ENCODE measurements at regions not wholly inside any gene's neighbourhood (a gene's known extent, or its start where the extent isn't known, plus 50 kb on each side); places are given as distances from the start of the nearest gene placed in this dataset.

- TF ChIP-seq SNAPC4 (CRISPR knock-in tag; IDR thresholded peaks at IDR 0.05), result 0 out of 2 replicates have a peak, but pooled peaks have one; percentile 37
- no peak for TF ChIP-seq GPN1 (CRISPR knock-in tag; IDR thresholded peaks at IDR 0.05; ENCODE audit: borderline replicate concordance)
- 0 out of 2 replicates have a peak, but pooled peaks have one; percentile 59 for TF ChIP-seq HMGXB3 (CRISPR knock-in tag; IDR thresholded peaks at IDR 0.05; ENCODE audit: borderline replicate concordance)
- peak in 1 of 2 experiments; percentile 16; a peak in 1 of 4 replicates for TF ChIP-seq EP300 (IDR thresholded peaks at IDR 0.05; ENCODE audit: low read depth in 2 of 2, low read length in 2 of 2)
- no peak for TF ChIP-seq EP300 (CRISPR knock-in tag; IDR thresholded peaks at IDR 0.05; ENCODE audit: borderline replicate concordance)
- peak; percentile 59; the same call in 1 of the 2 replicates for TF ChIP-seq ZNF782 (CRISPR knock-in tag; IDR thresholded peaks at IDR 0.05; ENCODE audit: borderline replicate concordance)
- TF ChIP-seq SOX6 (IDR thresholded peaks at IDR 0.05), result no peak
- peak; percentile 70 for TF ChIP-seq SOX6 (CRISPR knock-in tag; IDR thresholded peaks at IDR 0.05)
- peak; percentile 76 for TF ChIP-seq ZNF639 (CRISPR knock-in tag; conservative IDR thresholded peaks at IDR 0.05)
- peak; percentile 71 for TF ChIP-seq ZFY (CRISPR knock-in tag; IDR thresholded peaks at IDR 0.05)
- no peak for TF ChIP-seq JARID2 (CRISPR knock-in tag; IDR thresholded peaks at IDR 0.05; ENCODE audit: insufficient replicate concordance)
- TF ChIP-seq ZNF790 (CRISPR knock-in tag; IDR thresholded peaks at IDR 0.05; ENCODE audit: borderline replicate concordance), result peak; percentile 46; the same call in 1 of the 2 replicates
- TF ChIP-seq ZBTB14 (CRISPR knock-in tag; IDR thresholded peaks at IDR 0.05), result no peak
- 0 out of 2 replicates have a peak, but pooled peaks have one; percentile 66 for TF ChIP-seq RFXANK (CRISPR knock-in tag; IDR thresholded peaks at IDR 0.05)
- TF ChIP-seq ATF7 (IDR thresholded peaks at IDR 0.05), result no peak
- 0 out of 2 replicates have a peak, but pooled peaks have one; percentile 59 for TF ChIP-seq ATF7 (CRISPR knock-in tag; IDR thresholded peaks at IDR 0.05)
- TF ChIP-seq THAP11 (CRISPR knock-in tag; IDR thresholded peaks at IDR 0.05), result peak; percentile 91
- no peak for TF ChIP-seq ZFP36L2 (CRISPR knock-in tag; IDR thresholded peaks at IDR 0.05)
Measured at GRCh38 chrX:73943693-73944562, 91.4 kb upstream of the XIST start (continued).
